Spinal cord (tissue), 9 donors: ENCODE measurements at regions not wholly inside any gene's neighbourhood (a gene's known extent, or its start where the extent isn't known, plus 50 kb on each side); places are given as distances from the start of the nearest gene placed in this dataset.

Experiments
- DNase-seq, 6 donors: peaks; one replicate each; pipeline versions ENCODE4 v3.0.0 to v3.0.0-alpha.2; 2013 to 2015; ENCODE audit warnings: low spot score in 6 of 6, low read depth in 4 of 6
- H3K27ac ChIP-seq: one replicate; pipeline ENCODE4 v1.5.1; 2013; ENCODE audit warnings: low read depth, low read length, control low read depth
- H3K27me3 ChIP-seq: one replicate; pipeline ENCODE4 v1.6.1; 2013; ENCODE audit warnings: low read length; ENCODE audit not compliant: control insufficient read depth, insufficient read depth
- H3K36me3 ChIP-seq: one replicate; pipeline ENCODE4 v1.6.1; 2013; ENCODE audit warnings: low read length; ENCODE audit not compliant: control insufficient read depth, insufficient read depth
- H3K4me1 ChIP-seq: one replicate; pipeline ENCODE4 v1.6.1; 2013; ENCODE audit warnings: low read length; ENCODE audit not compliant: control insufficient read depth, insufficient read depth
- H3K4me3 ChIP-seq: one replicate; pipeline ENCODE4 v1.5.1; 2013; ENCODE audit warnings: low read depth, low read length, control low read depth
- H3K9me3 ChIP-seq: one replicate; pipeline ENCODE4 v1.6.1; 2013; ENCODE audit warnings: low read length; ENCODE audit not compliant: control insufficient read depth, insufficient read depth
- WGBS: methylation state at CpG from one replicate; pipeline ENCODE4 v1.1.5; 2013; ENCODE audit warnings: missing lambda C conversion rate; ENCODE audit not compliant: insufficient coverage; 5-methylcytosine and 5-hydroxymethylcytosine counted together
- donor health status: healthy.

- no CpG with 5 or more reads among the region's 3 CpGs for WGBS
- no peak for DNase-seq
- no peaks in the 10 kb centered on the region for H3K27me3 ChIP-seq
- no peaks in the 10 kb centered on the region for H3K9me3 ChIP-seq
- no peaks in the 10 kb centered on the region for H3K36me3 ChIP-seq
- H3K4me1 ChIP-seq = no peaks in the 10 kb centered on the region
- no peak overlapping the region for H3K27ac ChIP-seq
- H3K4me3 ChIP-seq = no peak overlapping the region
Observed at GRCh38 chr4:151895671-151896070, 134.9 kb upstream of the GATB start.

GRCh38 chr4:151894246-151894645 is 133.4 kb upstream of the GATB start:
- H3K4me3 ChIP-seq = no peak overlapping the region
- WGBS = 86% methylated on average over 1 of the region's 3 CpGs
- no peak for DNase-seq

GRCh38 chr4:151888367-151888866 is 127.6 kb upstream of the GATB start:
- Histone ChIP-seq H3K36me3 (no peaks in the 10 kb centered on the region), H3K4me3 (no peak overlapping the region), H3K4me1 (no peaks in the 10 kb centered on the region), H3K27ac (no peak overlapping the region), H3K27me3 (no peaks in the 10 kb centered on the region), H3K9me3 (no peaks in the 10 kb centered on the region)
- no peak for DNase-seq
- WGBS = 90% methylated on average over 6 of the region's 6 CpGs

More at GRCh38 chr4:151894246-151894645, 133.4 kb upstream of the GATB start:
- Histone ChIP-seq H3K9me3 (no peaks in the 10 kb centered on the region), H3K4me1 (no peaks in the 10 kb centered on the region), H3K27ac (no peak overlapping the region), H3K36me3 (no peaks in the 10 kb centered on the region), H3K27me3 (no peaks in the 10 kb centered on the region)

- H3K27ac ChIP-seq = no peak overlapping the region
- no peaks in the 10 kb centered on the region for H3K9me3 ChIP-seq
- H3K4me1 ChIP-seq = no peaks in the 10 kb centered on the region
- no peak for DNase-seq
- no CpG with 5 or more reads among the region's 3 CpGs for WGBS
- H3K27me3 ChIP-seq = no peaks in the 10 kb centered on the region
- no peaks in the 10 kb centered on the region for H3K36me3 ChIP-seq
- H3K4me3 ChIP-seq = no peak overlapping the region
Observed at GRCh38 chr4:151887816-151888180, 127.0 kb upstream of the GATB start.

- no peak overlapping the region for H3K4me3 ChIP-seq
- no peaks in the 10 kb centered on the region for H3K9me3 ChIP-seq
- H3K27ac ChIP-seq = no peak overlapping the region
- H3K36me3 ChIP-seq = no peaks in the 10 kb centered on the region
- WGBS = 91% methylated on average over 6 of the region's 9 CpGs
- H3K27me3 ChIP-seq = no peaks in the 10 kb centered on the region
- no peaks in the 10 kb centered on the region for H3K4me1 ChIP-seq
- peak in 2 of 6 donors; percentile 14 to 76 for DNase-seq
Observed at GRCh38 chr4:151887031-151887815, 126.4 kb upstream of the GATB start.

GRCh38 chr4:151885123-151885522 is 124.3 kb upstream of the GATB start:
- no peaks in the 10 kb centered on the region for H3K36me3 ChIP-seq
- WGBS = 100% methylated on average over 4 of the region's 5 CpGs

GRCh38 chr4:151883747-151884146 is 122.9 kb upstream of the GATB start:
- Histone ChIP-seq H3K4me3 (no peak overlapping the region), H3K4me1 (peaks cover 11% of the 10 kb centered on the region), H3K27ac (no peak overlapping the region), H3K36me3 (no peaks in the 10 kb centered on the region), H3K9me3 (no peaks in the 10 kb centered on the region), H3K27me3 (peaks cover 2% of the 10 kb centered on the region)
- DNase-seq = no peak
- WGBS = 83% methylated on average over 1 of the region's 4 CpGs

More at GRCh38 chr4:151885123-151885522, 124.3 kb upstream of the GATB start:
- Histone ChIP-seq H3K4me3 (no peak overlapping the region), H3K27ac (no peak overlapping the region), H3K9me3 (no peaks in the 10 kb centered on the region), H3K4me1 (no peaks in the 10 kb centered on the region), H3K27me3 (no peaks in the 10 kb centered on the region)
- DNase-seq = no peak

- 94% methylated on average over 5 of the region's 9 CpGs for WGBS
- H3K4me3 ChIP-seq = no peak overlapping the region
- no peaks in the 10 kb centered on the region for H3K36me3 ChIP-seq
- peaks cover 12% of the 10 kb centered on the region for H3K4me1 ChIP-seq
- no peaks in the 10 kb centered on the region for H3K9me3 ChIP-seq
- H3K27me3 ChIP-seq = peaks cover 2% of the 10 kb centered on the region
- no peak overlapping the region for H3K27ac ChIP-seq
- DNase-seq = no peak
Observed at GRCh38 chr4:151882072-151882803, 121.4 kb upstream of the GATB start.

GRCh38 chr4:151879705-151880445 is 119.1 kb upstream of the GATB start:
- Histone ChIP-seq H3K4me1 (peaks cover 12% of the 10 kb centered on the region), H3K27me3 (peaks cover 2% of the 10 kb centered on the region), H3K27ac (no peak overlapping the region), H3K4me3 (no peak overlapping the region), H3K36me3 (no peaks in the 10 kb centered on the region), H3K9me3 (no peaks in the 10 kb centered on the region)
- DNase-seq = peak in 3 of 6 donors; percentile 18 to 92 (median 32)
- 27% methylated on average over 6 of the region's 11 CpGs for WGBS
